ENCODE measurements at regions not wholly inside any gene's neighbourhood (a gene's known extent, or its start where the extent isn't known, plus 50 kb on each side); places are given as distances from the start of the nearest gene placed in this dataset.
"Not testable (repeated sequence)": the region's sequence is repeated elsewhere in the genome, so short reads cannot be mapped to it uniquely, and the experiment has no call there.

- no peak for FAIRE-seq
These were observed 136.4 kb downstream of the SST start for GRCh38 chr3:187533797-187534196.

- no peak for FAIRE-seq
These were observed 138.4 kb downstream of the SST start for GRCh38 chr3:187531831-187532230.

GRCh38 chr3:187522890-187523289 lies 147.3 kb downstream of the SST start:
- FAIRE-seq, result no peak

GRCh38 chr3:187522293-187522692 lies 147.9 kb downstream of the SST start:
- FAIRE-seq, result no peak

GRCh38 chr3:187521546-187521945 lies 148.6 kb downstream of the SST start:
- no peak for FAIRE-seq

- no peak for FAIRE-seq
These were observed 149.9 kb downstream of the SST start for GRCh38 chr3:187520027-187520945.

GRCh38 chr3:187519428-187519890 lies 150.7 kb downstream of the SST start:
- FAIRE-seq, result no peak

- FAIRE-seq, result no peak
These were observed 150.4 kb downstream of the RTP4 start for GRCh38 chr3:187518616-187519015.

- no peak for FAIRE-seq
These were observed 150.0 kb downstream of the RTP4 start for GRCh38 chr3:187518207-187518606.

- FAIRE-seq, result no peak
These were observed 148.4 kb downstream of the RTP4 start for GRCh38 chr3:187516446-187517185.

GRCh38 chr3:187507905-187508304 lies 139.7 kb downstream of the RTP4 start:
- no peak for FAIRE-seq

- no peak for FAIRE-seq
These were observed 139.1 kb downstream of the RTP4 start for GRCh38 chr3:187507266-187507665.

- no peak for FAIRE-seq
These were observed 136.2 kb downstream of the RTP4 start for GRCh38 chr3:187504435-187504834.

- no peak for FAIRE-seq
These were observed 130.1 kb downstream of the RTP4 start for GRCh38 chr3:187498211-187498724.

GRCh38 chr3:187497052-187497451 lies 128.9 kb downstream of the RTP4 start:
- no peak for FAIRE-seq

GRCh38 chr3:187494056-187494455 lies 125.9 kb downstream of the RTP4 start:
- FAIRE-seq, result not testable (repeated sequence)

- FAIRE-seq, result no peak
These were observed 123.2 kb downstream of the RTP4 start for GRCh38 chr3:187491371-187491770.

GRCh38 chr3:187490366-187490765 lies 122.2 kb downstream of the RTP4 start:
- no peak for FAIRE-seq

- no peak for FAIRE-seq
These were observed 116.5 kb downstream of the RTP4 start for GRCh38 chr3:187484547-187485295.

GRCh38 chr3:187481426-187481825 lies 113.2 kb downstream of the RTP4 start:
- FAIRE-seq, result no peak

- FAIRE-seq, result not testable (repeated sequence)
These were observed 107.4 kb downstream of the RTP4 start for GRCh38 chr3:187475613-187476012.

GRCh38 chr3:187473778-187474406 lies 105.7 kb downstream of the RTP4 start:
- no peak for FAIRE-seq
